HG02870 (cell line): ENCODE measurements at regions not wholly inside any gene's neighbourhood (a gene's known extent, or its start where the extent isn't known, plus 50 kb on each side); places are given as distances from the start of the nearest gene placed in this dataset.

ENCODE experiments used
- ATAC-seq: cut with Tn5 transposase; IDR thresholded peaks from one replicate; pipeline ENCODE4 v1.9.1; 2021; ENCODE audit warnings: mild to moderate bottlenecking, moderate library complexity; ENCODE audit not compliant: unreplicated experiment

DNA sequence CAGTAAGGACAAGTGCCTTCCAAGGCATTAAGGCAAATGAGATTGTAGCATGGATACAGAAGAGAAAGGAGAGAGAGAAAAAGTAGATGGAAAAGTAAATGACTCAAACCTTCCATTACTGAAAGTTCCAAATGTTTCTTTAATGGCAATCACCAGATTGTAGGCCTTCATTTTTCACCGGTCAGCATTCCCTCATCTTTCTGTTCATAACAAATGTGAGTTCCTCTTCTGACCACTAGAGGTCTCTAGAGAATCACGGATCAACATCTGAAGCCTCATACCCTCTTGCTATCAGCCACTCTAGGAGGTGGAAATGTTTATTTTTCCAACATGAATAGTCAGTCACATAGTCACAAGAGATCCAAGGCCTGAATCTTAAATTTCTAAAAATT, 73.6 kb upstream of the RPS23 start:
- ATAC-seq: peak; percentile 79

- no peak for ATAC-seq
Observed at GRCh38 chr5:82351297-82351696, 73.1 kb upstream of the RPS23 start.

DNA sequence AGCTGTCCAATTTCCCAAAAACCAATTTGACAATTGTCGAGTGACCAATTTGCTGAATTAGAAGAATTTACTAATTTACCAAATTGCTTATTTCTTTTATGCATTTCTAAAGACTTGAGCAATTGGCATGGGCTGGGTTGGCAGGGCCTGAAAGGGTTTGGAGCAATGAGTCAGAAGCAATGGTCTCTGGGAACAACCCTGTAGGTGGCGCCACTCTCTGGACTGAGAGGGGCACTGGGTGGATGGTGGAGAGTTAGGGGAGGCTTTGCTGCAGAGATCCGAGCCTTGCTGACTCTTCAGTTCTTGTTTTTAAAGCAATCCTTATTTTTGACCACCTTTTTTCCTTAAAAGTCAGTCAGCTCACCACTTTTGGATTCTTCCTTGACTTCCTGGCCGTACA, 71.5 kb upstream of the RPS23 start:
- ATAC-seq: no peak

DNA sequence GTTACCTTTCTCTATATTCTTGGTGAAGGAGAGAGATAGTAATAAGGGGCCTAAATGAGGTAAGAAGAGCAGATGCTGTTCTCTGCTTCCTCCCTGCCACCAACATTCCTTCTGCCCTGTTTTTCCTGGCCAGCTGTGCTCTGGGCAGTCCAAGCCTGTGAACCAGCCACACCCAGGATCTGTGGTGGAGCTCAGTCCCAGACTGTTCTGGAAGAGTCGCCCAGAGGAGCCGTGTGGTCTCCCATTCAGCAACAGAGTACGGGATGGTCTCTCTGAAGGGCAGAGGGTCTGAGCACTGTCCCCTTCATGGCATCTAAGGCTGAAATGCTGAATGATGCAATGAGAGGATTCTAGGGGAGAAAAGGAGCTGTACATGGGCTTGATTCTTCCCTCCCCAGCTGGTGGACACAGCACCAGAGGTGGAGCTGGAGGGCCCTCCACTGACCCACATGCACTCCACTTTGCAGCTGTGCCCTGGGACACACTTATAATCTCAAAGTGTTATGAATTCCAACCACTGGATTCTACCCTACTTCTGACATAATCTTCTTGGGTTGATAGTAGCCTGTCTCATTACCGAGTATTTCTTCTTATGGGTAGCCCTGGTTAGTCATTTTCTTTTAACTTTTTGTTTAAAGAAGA, 70.8 kb upstream of the RPS23 start:
- ATAC-seq: no peak

DNA sequence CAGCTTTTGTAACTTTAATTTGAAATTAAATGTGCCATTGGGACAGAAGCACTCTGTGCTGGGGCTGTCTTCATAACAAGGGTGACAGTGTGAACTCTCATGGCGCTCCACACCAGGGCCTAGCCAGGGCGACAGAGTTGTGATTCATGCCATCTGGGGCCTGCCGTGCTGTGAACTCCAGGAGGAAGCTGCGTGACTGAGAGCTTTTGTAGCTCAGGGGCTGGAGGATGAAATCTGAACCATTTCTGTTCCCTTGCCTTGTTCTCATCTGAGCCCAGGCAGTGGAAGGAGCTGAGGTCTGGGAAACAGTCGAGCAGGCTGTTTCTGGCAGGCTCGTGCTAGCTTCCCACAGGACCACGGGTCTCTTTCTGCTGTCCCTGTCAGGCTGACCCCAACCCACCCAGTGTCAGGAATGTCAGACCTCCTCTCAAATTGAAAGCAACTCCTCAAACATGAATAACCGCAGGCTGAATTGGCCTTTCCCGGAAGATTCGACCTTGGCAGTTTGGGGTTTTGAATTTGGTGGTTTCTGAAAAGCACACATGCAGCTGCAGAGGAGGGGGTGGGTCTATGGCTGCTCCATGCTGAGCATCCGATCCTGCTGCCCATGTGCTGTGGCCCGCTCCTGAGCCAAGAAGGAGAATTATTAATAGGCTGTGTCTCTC, 69.2 kb upstream of the RPS23 start:
- ATAC-seq: no peak

GRCh38 chr5:82346399-82347165, 68.4 kb upstream of the RPS23 start:
- no peak for ATAC-seq

DNA sequence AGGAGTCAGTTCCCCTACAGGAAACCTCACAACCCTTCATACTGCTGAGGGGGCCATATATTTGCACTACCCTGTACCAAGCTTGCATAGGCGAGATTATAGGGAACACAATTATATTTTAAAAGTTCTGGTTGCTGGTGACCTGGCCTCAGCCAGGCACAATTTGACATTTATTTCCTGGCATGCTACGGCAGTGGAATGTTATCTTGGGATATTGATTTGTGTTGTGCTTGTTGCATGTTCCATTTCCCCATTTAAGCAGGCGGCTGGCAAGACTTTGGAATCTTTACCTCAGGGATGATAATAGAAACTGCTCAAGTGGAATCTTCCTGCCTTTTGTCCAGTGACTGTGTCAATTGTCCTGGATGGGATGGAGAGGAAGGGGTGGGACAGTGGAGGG, 67.0 kb upstream of the RPS23 start:
- ATAC-seq: no peak

DNA sequence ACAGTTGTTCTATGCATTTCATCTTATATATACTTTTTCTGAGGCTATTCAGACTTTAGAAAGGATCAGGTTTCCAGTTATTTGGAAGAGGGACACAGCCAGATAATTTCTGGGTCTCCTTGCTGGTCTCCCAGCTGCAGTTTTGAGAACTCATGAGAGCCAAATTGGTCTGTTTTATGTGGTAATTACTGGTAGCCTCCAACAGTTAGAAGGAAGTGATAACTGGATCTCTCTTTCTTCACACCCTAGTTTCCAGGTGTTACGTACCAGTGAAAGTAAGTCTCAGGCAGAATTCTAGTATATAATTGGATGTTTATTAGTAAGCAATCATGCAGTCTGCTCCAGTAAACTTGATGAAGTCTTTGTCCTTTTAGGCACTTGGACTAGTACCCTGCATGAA, 63.2 kb upstream of the RPS23 start:
- ATAC-seq: no peak

DNA sequence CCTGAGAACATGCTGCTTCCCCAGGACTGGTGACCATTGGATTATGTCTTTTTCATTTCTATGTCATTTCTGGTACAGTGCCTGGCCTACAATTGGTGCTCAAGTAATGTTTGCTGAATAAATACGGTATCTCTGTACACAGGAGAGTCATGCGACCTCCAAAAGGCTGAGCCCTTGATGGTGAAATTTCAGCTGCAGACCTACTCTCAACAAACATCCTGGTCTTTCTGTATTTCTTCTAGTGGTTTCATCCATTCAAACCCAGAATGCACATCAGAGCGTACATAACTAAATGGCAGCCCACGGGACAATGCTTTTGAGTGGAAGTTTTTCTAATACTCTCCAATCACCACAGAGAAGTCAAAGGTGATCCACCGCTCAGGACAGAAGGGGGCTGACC, 62.6 kb upstream of the RPS23 start:
- no peak for ATAC-seq

DNA sequence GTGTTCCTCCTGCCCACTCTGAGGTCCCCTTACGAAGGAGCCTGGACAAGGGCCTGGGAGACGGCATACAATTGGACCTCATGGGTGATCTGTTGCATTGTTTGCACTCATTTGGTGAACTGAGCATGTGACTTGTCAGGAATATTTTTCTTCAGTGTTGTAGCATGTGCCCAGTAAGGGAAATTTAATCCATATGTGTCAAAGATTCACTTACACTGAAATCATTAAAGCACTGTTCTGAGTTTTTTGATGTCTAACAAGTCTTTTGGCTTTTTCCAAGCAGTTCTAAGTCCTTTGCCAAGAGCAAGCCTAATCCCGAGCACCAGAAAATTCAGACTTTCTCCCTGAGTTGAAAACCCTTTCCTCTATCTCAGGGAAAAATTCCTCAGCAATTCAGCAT, 61.6 kb upstream of the RPS23 start:
- ATAC-seq: no peak

DNA sequence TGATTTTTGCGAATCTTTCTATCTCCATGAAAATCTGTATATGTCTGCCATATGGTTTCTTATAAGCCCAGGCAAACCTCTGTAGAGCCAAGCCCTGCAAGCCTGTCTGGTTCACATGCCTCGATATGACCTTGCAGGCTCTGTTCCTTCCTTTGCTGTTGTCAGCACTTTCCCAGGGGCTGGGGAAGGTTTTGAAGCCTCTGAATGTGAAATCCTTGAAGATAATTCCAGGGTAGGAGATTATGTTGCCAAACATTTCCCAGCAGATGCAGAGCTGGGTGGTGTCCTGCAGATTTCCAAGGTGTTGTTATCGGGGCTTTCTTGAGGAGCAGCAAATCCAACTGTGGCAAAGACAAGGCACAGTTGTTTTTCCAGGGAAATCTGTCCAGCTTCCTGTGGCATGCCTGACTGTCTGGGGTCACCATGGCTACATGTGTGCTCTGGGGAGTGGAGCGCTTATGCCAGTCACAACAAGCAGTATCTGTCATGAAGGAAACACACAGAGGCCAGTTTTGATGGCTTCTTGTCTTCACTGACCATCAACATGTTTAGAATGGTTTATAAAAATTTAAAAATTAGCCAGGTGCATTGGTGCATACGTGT, 60.7 kb upstream of the RPS23 start:
- no peak for ATAC-seq

- no peak for ATAC-seq
Observed at GRCh38 chr5:82336959-82337351, 58.8 kb upstream of the RPS23 start.

GRCh38 chr5:82336226-82336958, 58.2 kb upstream of the RPS23 start:
- ATAC-seq: no peak

- ATAC-seq: no peak
Observed at GRCh38 chr5:82335806-82336205, 57.7 kb upstream of the RPS23 start.

DNA sequence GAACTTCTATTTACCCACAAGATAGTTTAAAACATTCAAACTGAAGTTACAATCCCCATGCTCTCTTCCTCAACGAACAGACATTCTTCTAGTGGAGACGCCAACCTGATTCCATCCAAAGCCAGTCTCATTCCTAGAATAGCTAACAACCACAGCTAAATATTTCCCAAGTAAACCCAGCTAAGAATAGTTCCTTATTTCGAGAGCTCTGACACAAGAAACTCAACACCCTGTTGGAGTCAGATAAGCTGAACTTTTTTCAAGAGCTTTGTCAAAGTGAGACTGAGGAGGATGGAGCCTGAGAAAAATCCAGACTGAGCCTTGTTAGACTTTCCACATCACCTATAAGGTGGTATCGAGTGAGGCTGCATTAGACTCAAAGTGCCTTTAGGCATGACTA, 56.7 kb upstream of the RPS23 start:
- no peak for ATAC-seq

DNA sequence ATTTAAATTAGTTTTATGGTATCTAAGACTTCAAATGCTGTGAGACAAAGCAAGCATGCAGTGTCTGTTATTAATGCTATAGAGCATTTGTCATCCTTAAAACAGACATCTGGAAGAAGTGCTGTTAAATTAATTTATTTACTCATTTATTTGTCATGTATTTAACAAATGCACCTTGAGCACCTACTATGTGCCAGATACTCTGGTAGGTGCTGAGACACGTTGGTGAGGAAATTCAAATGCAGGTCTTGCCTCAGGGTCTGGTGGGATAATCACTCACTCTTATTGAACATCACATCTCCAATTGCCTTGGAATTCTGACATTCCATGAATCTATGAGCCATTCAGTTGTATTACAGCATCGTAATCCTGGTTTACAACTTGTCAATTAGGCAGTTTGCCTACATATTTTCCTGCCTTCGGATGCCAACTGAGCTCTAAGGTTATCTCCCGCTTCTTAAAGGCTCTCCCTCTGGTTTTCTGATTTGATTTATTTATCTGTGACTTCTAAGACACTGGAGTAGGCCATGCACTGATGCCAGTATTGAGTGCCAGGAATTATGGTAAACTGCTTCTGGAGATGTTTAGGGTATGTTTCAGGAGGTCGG, 56.0 kb upstream of the RPS23 start:
- no peak for ATAC-seq

DNA sequence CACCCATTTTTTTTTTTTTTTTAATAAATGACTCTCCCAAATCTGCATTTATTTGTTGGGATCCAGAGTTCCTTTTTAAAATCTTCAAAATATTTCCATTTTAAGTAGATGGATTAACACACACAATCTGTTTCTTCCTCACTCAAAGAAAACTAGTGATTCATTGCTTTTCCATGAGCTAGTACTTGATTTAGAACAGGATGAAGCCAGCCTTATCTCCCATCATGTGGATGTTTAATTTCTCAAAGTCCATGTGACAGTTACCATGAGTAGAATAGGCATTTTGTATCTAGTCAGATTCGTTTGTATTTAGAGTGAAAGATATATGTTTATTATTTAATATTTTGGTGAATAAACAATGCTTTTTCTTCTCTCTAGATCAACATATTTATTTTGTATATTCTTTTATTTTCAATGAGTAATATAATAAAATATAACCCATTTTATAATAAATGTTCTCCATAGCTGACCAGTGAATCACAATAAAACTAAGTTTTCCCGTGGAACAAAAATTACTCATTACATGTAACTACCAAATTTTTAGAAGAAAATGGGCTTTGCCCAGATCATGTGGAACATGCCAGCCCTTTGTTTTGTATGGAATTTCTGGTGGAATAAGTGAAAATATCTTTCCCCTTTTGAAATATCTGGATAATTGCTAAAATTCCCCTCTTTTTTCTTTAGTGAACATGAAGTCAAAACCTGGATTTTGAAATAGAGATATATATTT, 54.9 kb upstream of the RPS23 start:
- no peak for ATAC-seq

- no peak for ATAC-seq
Observed at GRCh38 chr5:82332064-82332855, 54.1 kb upstream of the RPS23 start.

GRCh38 chr5:82331557-82331956, 53.4 kb upstream of the RPS23 start:
- no peak for ATAC-seq
